H1 (cell line): ENCODE measurements at regions not wholly inside any gene's neighbourhood (a gene's known extent, or its start where the extent isn't known, plus 50 kb on each side); places are given as distances from the start of the nearest gene placed in this dataset.

Source experiments
- EP300 ChIP-seq, 2 experiments: IDR thresholded peaks; 1 replicate in 1 of 2; 2 replicates in 1 of 2; pipeline ENCODE4 v1.6.1; 2011 to 2012; ENCODE audit warnings: low read depth in 2 of 2, low read length in 2 of 2, mild to moderate bottlenecking in 2 of 2, borderline replicate concordance in 1 of 2, inconsistent platforms in 1 of 2, moderate library complexity in 1 of 2
- HDAC6 ChIP-seq: IDR thresholded peaks from one replicate; pipeline ENCODE4 v1.7.1; 2012; ENCODE audit warnings: low read depth, mild to moderate bottlenecking, inconsistent platforms, low read length, moderate library complexity
- NRF1 ChIP-seq: IDR thresholded peaks from 2 replicates; pipeline ENCODE4 v1.6.1; 2011; ENCODE audit warnings: mild to moderate bottlenecking, low read depth, low read length, improper control_type of control experiment
- POLR2AphosphoS5 ChIP-seq: IDR thresholded peaks from 2 replicates; pipeline ENCODE4 v1.6.1; 2011; ENCODE audit warnings: low read depth, low read length
- TF ChIP-seq, protein P1 (sequence below): IDR thresholded peaks from 2 replicates; pipeline ENCODE4 v1.6.1; 2011; ENCODE audit warnings: low read depth, mild to moderate bottlenecking, low read length; ENCODE audit not compliant: insufficient read depth
- TF ChIP-seq, protein P2 (sequence below), 3 experiments: IDR thresholded peaks; 1 replicate in 2 of 3; 2 replicates in 1 of 3; pipeline versions ENCODE4 v1.5.1 to v1.6.1; 2011; ENCODE audit warnings: low read length in 3 of 3, mild to moderate bottlenecking in 3 of 3, inconsistent platforms in 2 of 3, low read depth in 1 of 3, moderate library complexity in 1 of 3; ENCODE audit not compliant: insufficient read depth in 1 of 3; ENCODE audit errors: control extremely low read depth in 1 of 3

DNA sequence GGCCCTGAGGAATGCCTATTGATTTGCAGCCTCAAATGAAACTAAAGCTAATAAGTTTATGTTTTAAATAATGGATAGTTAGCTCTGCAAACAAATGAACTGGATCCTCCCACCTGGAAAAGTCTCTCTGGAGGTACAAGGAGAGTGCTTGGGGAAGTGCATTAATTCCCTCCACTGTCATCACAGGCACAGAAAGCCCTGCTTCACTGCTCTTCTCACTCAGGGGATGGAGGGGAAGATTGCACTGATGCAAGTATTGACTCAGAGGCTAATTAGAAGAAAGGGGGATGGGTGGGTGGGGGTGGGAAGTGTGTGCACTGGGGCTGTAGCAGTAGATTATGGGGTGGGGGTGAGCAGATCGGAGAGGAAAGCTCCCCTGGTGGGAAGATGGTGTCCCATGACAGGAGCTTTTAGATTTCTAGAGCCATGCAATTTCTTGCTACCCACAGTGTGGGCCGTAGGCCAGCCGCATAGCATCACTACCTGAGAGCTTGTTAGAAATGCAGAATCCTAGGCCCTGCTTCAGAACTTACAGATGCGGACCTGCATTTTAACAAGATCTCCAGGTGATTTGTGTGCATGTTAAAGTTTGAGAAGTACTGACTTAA, 163.9 kb downstream of the HIPK3 start:
- no peak for TF ChIP-seq EP300 (IDR thresholded peaks at IDR 0.05; ENCODE audit: borderline replicate concordance in 1 of 2, low read depth in 2 of 2, low read length in 2 of 2)
- TF ChIP-seq HDAC6 = no peak
- TF ChIP-seq POLR2AphosphoS5 = no peak
- TF ChIP-seq, protein P1, sequence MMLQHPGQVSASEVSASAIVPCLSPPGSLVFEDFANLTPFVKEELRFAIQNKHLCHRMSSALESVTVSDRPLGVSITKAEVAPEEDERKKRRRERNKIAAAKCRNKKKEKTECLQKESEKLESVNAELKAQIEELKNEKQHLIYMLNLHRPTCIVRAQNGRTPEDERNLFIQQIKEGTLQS = no peak
- TF ChIP-seq, protein P2, sequence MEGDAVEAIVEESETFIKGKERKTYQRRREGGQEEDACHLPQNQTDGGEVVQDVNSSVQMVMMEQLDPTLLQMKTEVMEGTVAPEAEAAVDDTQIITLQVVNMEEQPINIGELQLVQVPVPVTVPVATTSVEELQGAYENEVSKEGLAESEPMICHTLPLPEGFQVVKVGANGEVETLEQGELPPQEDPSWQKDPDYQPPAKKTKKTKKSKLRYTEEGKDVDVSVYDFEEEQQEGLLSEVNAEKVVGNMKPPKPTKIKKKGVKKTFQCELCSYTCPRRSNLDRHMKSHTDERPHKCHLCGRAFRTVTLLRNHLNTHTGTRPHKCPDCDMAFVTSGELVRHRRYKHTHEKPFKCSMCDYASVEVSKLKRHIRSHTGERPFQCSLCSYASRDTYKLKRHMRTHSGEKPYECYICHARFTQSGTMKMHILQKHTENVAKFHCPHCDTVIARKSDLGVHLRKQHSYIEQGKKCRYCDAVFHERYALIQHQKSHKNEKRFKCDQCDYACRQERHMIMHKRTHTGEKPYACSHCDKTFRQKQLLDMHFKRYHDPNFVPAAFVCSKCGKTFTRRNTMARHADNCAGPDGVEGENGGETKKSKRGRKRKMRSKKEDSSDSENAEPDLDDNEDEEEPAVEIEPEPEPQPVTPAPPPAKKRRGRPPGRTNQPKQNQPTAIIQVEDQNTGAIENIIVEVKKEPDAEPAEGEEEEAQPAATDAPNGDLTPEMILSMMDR (IDR thresholded peaks at IDR 0.05; ENCODE audit: control extremely low read depth in 1 of 3, insufficient read depth in 1 of 3, low read depth in 1 of 3, low read length in 3 of 3) = no peak
- TF ChIP-seq NRF1 = no peak
